HG02840 (cell line): ENCODE measurements at regions not wholly inside any gene's neighbourhood (a gene's known extent, or its start where the extent isn't known, plus 50 kb on each side); places are given as distances from the start of the nearest gene placed in this dataset.

ENCODE experiments used
- ATAC-seq: cut with Tn5 transposase; IDR thresholded peaks from one replicate; pipeline ENCODE4 v1.9.1; 2021; ENCODE audit warnings: mild to moderate bottlenecking, moderate library complexity, moderate number of reproducible peaks; ENCODE audit not compliant: unreplicated experiment, low FRiP score

GRCh38 chr2:128490321-128490720, 171.7 kb upstream of the HS6ST1 start:
- ATAC-seq: no peak

DNA sequence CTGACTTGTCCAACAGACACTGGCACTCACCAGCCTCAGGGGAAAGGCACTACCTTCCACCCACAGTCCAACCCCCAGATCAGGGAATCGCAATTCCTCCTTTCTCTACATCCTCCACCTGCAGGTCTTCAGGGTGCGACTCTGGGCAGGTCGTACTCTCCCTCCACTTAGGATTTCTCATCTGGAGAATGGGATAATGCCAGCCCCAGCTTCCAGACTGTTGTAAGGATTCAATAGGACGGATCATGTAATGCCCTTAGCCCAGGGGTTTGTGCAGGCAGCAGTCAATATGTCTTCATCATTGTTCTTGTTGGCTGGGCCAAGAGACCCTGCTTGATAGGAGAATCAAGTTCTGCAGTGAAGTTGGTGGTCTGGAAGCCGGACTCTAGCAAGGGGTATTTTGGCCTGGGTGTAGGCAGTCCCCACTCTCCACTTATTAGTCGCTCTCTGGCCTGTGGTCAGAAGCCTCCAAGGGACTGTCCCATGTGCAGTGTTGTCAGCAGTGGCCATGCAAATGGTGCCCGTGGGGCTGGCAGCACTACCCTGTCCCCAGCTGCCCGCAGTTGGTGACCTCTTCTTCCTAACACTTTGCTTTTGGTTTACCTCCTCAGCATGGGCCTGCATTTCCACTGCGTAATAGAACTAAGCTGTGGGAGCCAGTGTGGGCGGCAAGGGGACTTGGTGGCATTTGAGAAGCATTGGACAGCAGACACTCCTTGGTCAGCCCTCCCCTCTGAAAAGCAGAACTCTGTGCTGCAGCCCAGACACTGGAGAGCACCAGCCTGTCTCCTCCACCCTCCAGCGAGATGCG, 172.4 kb upstream of the HS6ST1 start:
- ATAC-seq: no peak

DNA sequence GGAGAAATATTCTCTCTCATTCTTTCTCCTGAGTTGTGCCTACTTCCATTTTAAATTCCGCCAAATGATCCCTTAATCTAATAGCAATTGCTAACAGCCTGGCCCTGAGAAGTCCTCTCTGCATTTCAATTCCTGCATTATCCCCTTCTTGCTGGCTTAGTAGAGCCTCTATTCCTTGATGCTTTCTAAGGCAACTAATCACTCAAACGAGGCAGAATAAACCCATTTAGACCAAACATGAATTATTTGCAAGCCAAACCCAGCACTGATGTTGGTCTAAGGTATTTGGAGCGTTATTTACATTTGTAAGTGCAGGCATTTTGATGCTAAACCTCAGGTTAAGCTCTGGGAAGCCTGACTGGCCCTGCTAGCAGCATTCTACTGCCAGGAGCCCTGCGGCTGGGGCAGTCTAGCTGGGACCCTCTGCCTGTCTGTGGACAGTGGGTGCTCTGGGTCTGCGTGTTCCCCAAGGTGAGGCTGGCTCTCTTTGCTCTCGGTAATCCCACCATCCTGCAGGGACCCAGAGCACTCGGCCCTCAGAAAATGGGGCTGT, 173.1 kb upstream of the HS6ST1 start:
- ATAC-seq: no peak

- no peak for ATAC-seq
These were observed 174.5 kb upstream of the HS6ST1 start for GRCh38 chr2:128492966-128493811.

GRCh38 chr2:128493880-128494279, 175.2 kb upstream of the HS6ST1 start:
- ATAC-seq: no peak

DNA sequence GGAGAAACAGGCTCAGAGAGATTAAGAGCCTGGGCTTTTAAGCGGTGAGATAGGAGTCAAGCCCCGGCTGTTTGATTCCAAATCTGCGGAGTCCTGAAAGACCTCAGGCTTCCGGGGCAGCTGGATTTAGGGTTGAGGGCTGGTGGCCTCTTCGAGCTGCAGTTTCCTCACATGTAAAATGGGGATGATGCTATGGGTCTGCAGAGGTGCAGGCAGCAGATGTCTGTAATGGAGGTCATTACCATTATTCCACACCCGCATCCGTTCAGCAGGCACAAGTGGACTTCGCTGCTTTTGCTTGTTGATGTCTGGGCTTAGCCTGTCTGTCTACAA, 175.6 kb upstream of the HS6ST1 start:
- ATAC-seq: no peak

- no peak for ATAC-seq
These were observed 176.1 kb upstream of the HS6ST1 start for GRCh38 chr2:128494640-128495321.

DNA sequence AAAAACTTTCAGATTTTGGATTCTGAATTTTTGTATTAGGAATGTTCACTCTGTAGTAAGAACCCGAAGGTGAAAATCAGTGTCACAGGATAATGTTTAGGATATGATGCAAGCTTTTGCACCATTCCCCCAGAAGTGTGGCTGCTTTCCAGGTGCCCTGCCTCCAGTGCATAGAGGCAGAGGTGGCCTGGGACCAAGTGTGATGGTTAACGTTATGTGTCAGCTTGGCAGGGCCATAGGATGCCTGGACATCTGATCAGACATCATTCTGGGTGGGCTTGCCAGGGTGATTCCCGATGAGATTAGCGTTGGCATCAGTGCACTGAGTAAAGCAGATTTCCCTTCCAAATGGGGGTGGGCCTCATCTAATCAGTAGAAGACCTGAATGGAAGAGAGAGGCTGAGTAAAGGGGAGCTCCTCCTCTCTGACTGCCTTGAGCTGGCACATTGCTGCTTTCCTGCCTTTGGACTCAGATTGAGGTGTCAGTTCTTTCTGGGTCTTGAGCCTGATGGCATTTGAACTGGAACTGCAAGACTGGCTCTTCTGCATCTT, 177.4 kb upstream of the HS6ST1 start:
- no peak for ATAC-seq

DNA sequence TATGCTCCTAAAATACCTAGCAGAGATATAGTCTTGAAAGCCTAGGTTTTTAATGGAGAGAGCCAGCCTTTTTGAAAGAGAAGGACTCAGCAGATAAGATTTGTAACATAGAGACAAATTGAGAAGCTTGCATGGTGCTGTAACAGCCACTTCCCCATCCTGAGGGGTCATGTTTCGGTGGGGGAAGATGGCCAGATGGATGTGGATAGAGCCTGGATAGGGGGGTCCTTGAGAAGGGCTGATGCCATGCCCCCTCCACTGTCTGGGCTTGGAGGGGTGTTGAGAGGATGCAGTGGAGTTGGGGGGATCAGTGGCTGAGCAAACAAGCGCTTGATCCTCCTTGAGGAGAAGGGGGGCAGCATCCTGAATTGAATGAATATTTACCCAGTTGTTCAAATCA, 178.0 kb upstream of the HS6ST1 start:
- ATAC-seq: no peak

DNA sequence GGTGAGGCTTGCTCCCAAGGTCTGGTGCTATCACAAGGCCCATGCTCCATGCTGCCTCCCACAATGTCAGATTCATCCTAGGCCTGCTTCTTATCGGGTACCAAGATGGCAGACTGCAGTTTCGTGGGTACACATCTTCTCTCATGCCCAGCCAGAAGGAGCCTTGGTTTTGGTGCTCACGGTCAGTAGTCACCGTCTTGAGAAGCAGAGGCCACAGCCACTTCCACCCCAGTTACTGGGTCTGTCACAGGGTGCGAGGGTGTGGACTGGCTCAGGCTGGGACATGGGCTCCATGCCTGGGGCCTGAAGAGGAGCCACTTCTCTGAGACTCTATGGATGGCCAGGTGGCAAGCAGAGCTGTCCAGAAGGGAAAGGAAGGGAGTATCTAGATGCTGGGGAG, 178.8 kb upstream of the HS6ST1 start:
- ATAC-seq: no peak

- ATAC-seq: no peak
These were observed 179.4 kb upstream of the HS6ST1 start for GRCh38 chr2:128498086-128498485.

GRCh38 chr2:128498589-128498988, 179.9 kb upstream of the HS6ST1 start:
- ATAC-seq: no peak

GRCh38 chr2:128499367-128500137, 180.9 kb upstream of the HS6ST1 start:
- no peak for ATAC-seq

GRCh38 chr2:128500138-128500800, 181.6 kb upstream of the HS6ST1 start:
- no peak for ATAC-seq

GRCh38 chr2:128501006-128501690, 182.5 kb upstream of the HS6ST1 start:
- no peak for ATAC-seq

DNA sequence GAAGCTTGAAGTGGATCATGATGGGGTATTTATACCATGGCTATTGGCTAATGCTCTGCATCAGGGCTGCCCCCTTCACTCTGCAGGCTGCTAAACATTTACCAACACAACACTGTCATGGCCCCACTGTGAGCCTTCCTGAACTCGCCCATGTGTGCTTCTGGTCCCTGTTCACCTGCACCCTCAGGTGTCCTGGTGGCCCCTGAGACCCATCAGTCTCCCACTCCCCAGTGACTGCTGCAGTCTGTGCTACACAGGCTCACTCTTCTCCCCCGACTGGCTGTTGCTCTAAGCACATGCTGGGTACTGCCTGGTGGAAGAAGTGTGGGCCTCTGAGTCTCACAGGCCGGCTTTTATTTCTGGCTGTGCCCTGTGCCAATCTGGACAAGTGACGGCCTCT, 183.0 kb upstream of the HS6ST1 start:
- no peak for ATAC-seq

GRCh38 chr2:128502200-128502599, 183.5 kb upstream of the HS6ST1 start:
- no peak for ATAC-seq

- no peak for ATAC-seq
These were observed 184.1 kb upstream of the HS6ST1 start for GRCh38 chr2:128502638-128503246.
